NT2/D1 (cell line): ENCODE measurements at regions not wholly inside any gene's neighbourhood (a gene's known extent, or its start where the extent isn't known, plus 50 kb on each side); places are given as distances from the start of the nearest gene placed in this dataset.

ENCODE experiments used
- SUZ12 ChIP-seq: IDR thresholded peaks from 2 replicates; pipeline ENCODE4 v1.6.1; 2011; ENCODE audit not compliant: insufficient read length, insufficient read depth; ENCODE audit errors: extremely low read depth
- YY1 ChIP-seq: IDR thresholded peaks from 2 replicates; pipeline ENCODE4 v1.6.1; 2011; ENCODE audit not compliant: insufficient read length, insufficient read depth
- ZNF274 ChIP-seq: IDR thresholded peaks from 2 replicates; pipeline ENCODE4 v1.6.1; 2011; ENCODE audit warnings: mild to moderate bottlenecking, low read depth, low read length

GRCh38 chr11:27886857-27887256 is 186.6 kb upstream of the BDNF start:
- TF ChIP-seq SUZ12 (no peak), ZNF274 (no peak), YY1 (no peak)
